Breast epithelium (tissue), 4 donors: ENCODE measurements at regions not wholly inside any gene's neighbourhood (a gene's known extent, or its start where the extent isn't known, plus 50 kb on each side); places are given as distances from the start of the nearest gene placed in this dataset.

Experiments
- DNase-seq, 2 donors: peaks; one replicate each; pipeline ENCODE4 v3.0.0-alpha.2; 2019; ENCODE audit warnings: low spot score in 2 of 2
- H3K27ac ChIP-seq, 2 donors: fragments of 200-600 bp; sonication (generic) in 1 of 2; one replicate each; pipeline ENCODE4 v1.5.1; 2016 to 2019; ENCODE audit warnings: mild to moderate bottlenecking in 1 of 2
- H3K27me3 ChIP-seq, 2 donors: fragments of 200-600 bp; sonication (generic) in 1 of 2; one replicate each; pipeline versions ENCODE4 v1.5.1 to v1.6.0; 2017 to 2019; ENCODE audit warnings: control low read depth in 1 of 2, mild to moderate bottlenecking in 1 of 2
- H3K36me3 ChIP-seq: fragments of 200-600 bp; one replicate; pipeline ENCODE4 v1.5.1; 2019
- H3K4me1 ChIP-seq, 2 donors: fragments of 200-600 bp; sonication (generic); one replicate each; pipeline ENCODE4 v1.5.1; 2016 to 2019; ENCODE audit warnings: control low read depth in 1 of 2
- H3K4me3 ChIP-seq, 3 donors: fragments of 200-600 bp; sonication (generic); 1 replicate in 2 of 3; 2 replicates in 1 of 3; pipeline ENCODE4 v1.5.1; 2016 to 2019; ENCODE audit warnings: mild to moderate bottlenecking in 3 of 3, moderate library complexity in 2 of 3
- H3K9me3 ChIP-seq, 2 donors: fragments of 200-600 bp; sonication (generic) in 1 of 2; one replicate each; pipeline ENCODE4 v1.5.1; 2016 to 2019; ENCODE audit warnings: control low read depth in 1 of 2
- CTCF ChIP-seq, 3 donors: fragments of 450-650 bp; IDR thresholded peaks; one replicate each; pipeline ENCODE4 v1.5.1; 2016 to 2017; ENCODE audit warnings: antibody characterized with exemption in 3 of 3, mild to moderate bottlenecking in 3 of 3, moderate library complexity in 3 of 3
- POLR2A ChIP-seq: fragments of 450-650 bp; IDR thresholded peaks from one replicate; pipeline ENCODE4 v1.6.1; 2016; ENCODE audit warnings: antibody characterized with exemption, mild to moderate bottlenecking, moderate library complexity
- POLR2AphosphoS5 ChIP-seq, 3 donors: sonication (generic); formaldehyde crosslinking; IDR thresholded peaks; one replicate each; pipeline ENCODE4 v1.6.1; 2017; ENCODE audit warnings: antibody characterized with exemption in 3 of 3
- intact Hi-C: fragments of 100-400 bp; cut with DNase I; formaldehyde crosslinking; loops from one replicate; pipeline ENCODE4 v1.15.1; 2023; ENCODE audit warnings: low total_unique reads

- Histone ChIP-seq H3K4me3 (no peak overlapping the region), H3K27ac (no peak overlapping the region), H3K27me3 (no peaks in the 10 kb centered on the region), H3K36me3 (no peaks in the 10 kb centered on the region), H3K4me1 (no peaks in the 10 kb centered on the region), H3K9me3 (peaks cover 0 to 3% of the 10 kb centered on the region in 2 donors)
- TF ChIP-seq CTCF (IDR thresholded peaks at IDR 0.05) (no peak), POLR2AphosphoS5 (IDR thresholded peaks at IDR 0.05) (no peak), POLR2A (no peak)
- intact Hi-C loops: no loop called here
- DNase-seq: no peak
Measured at GRCh38 chr7:80971225-80971624, 52.4 kb upstream of the SEMA3C start.
